CD4-positive, CD25-positive, alpha-beta regulatory T cell (primary cell): ENCODE measurements at regions not wholly inside any gene's neighbourhood (a gene's known extent, or its start where the extent isn't known, plus 50 kb on each side); places are given as distances from the start of the nearest gene placed in this dataset.
A peak's percentile ranks its signal among the peaks of the same experiment; 100 is the strongest.

Source experiments
- ATAC-seq, 2 donors: fragments of 150-1000 bp; cut with Tn5 transposase; one replicate each; pipeline ENCODE4 v1.10.0; 2021; ENCODE audit warnings: low read depth in 2 of 2, moderate number of reproducible peaks in 2 of 2, moderate library complexity in 1 of 2
- DNase-seq, 3 donors: peaks; one replicate each; pipeline versions ENCODE4 v3.0.0 to v3.0.0-alpha.2; 2012 to 2022; ENCODE audit warnings: mixed read lengths in 1 of 3
- H3K27ac ChIP-seq: one replicate; pipeline ENCODE4 v1.7.0; 2013; ENCODE audit warnings: mild to moderate bottlenecking, low read length; ENCODE audit not compliant: insufficient read depth, poor library complexity, severe bottlenecking
- H3K27me3 ChIP-seq: one replicate; pipeline ENCODE4 v1.7.0; 2013; ENCODE audit warnings: low read length; ENCODE audit not compliant: control insufficient read depth, insufficient read depth
- H3K36me3 ChIP-seq: one replicate; pipeline ENCODE4 v1.7.0; 2013; ENCODE audit warnings: mild to moderate bottlenecking, low read length, moderate library complexity; ENCODE audit not compliant: control insufficient read depth, insufficient read depth
- H3K4me1 ChIP-seq: 2 replicates; pipeline ENCODE4 v1.7.0; 2013; ENCODE audit warnings: mild to moderate bottlenecking, low read length; ENCODE audit not compliant: insufficient read depth, control insufficient read depth, poor library complexity, severe bottlenecking
- H3K4me3 ChIP-seq: one replicate; pipeline ENCODE4 v1.7.0; 2013; ENCODE audit warnings: low read depth, mild to moderate bottlenecking, low read length, moderate library complexity
- H3K9me3 ChIP-seq, 2 experiments: 1 replicate in 1 of 2; 2 replicates in 1 of 2; pipeline ENCODE4 v1.7.0; 2013; ENCODE audit warnings: low read length in 2 of 2, mild to moderate bottlenecking in 1 of 2, moderate library complexity in 1 of 2; ENCODE audit not compliant: control insufficient read depth in 2 of 2
- H3K27ac Mint-ChIP-seq, 3 donors: one replicate each; pipeline ENCODE4 v1.8.0; 2020 to 2022; ENCODE audit warnings: mild to moderate bottlenecking in 3 of 3, mixed read lengths in 3 of 3, moderate library complexity in 2 of 3
- H3K27me3 Mint-ChIP-seq: one replicate; pipeline ENCODE4 v1.8.0; 2022; ENCODE audit warnings: mild to moderate bottlenecking, mixed read lengths
- H3K36me3 Mint-ChIP-seq: one replicate; pipeline ENCODE4 v1.8.0; 2020; ENCODE audit warnings: mixed read lengths
- H3K4me1 Mint-ChIP-seq, 4 donors: one replicate each; pipeline ENCODE4 v1.8.0; 2020 to 2022; ENCODE audit warnings: mixed read lengths in 4 of 4, mild to moderate bottlenecking in 1 of 4
- H3K4me3 Mint-ChIP-seq, 4 donors: one replicate each; pipeline ENCODE4 v1.8.0; 2020 to 2022; ENCODE audit warnings: mild to moderate bottlenecking in 4 of 4, mixed read lengths in 4 of 4, moderate library complexity in 3 of 4
- H3K9me3 Mint-ChIP-seq, 7 donors: one replicate each; pipeline ENCODE4 v1.8.0; 2020 to 2022; ENCODE audit warnings: mixed read lengths in 7 of 7, mild to moderate bottlenecking in 3 of 7, moderate library complexity in 2 of 7

- Mint-ChIP-seq H3K4me1 (no peaks in the 10 kb centered on the region), H3K4me3 (no peak overlapping the region), H3K36me3 (no peaks in the 10 kb centered on the region), H3K9me3 (peaks cover 0 to 27% (median 3%) of the 10 kb centered on the region in 7 donors), H3K27ac (no peak overlapping the region), H3K27me3 (peaks cover 11% of the 10 kb centered on the region)
- no peak overlapping the region for H3K4me3 ChIP-seq
- H3K27ac ChIP-seq, result no peak overlapping the region
- peaks cover 8 to 16% of the 10 kb centered on the region in 2 experiments for H3K9me3 ChIP-seq
- no peaks in the 10 kb centered on the region for H3K36me3 ChIP-seq
- no peak for DNase-seq
- H3K27me3 ChIP-seq, result no peaks in the 10 kb centered on the region
- no peaks in the 10 kb centered on the region for H3K4me1 ChIP-seq
- ATAC-seq, result no peak
Observed at GRCh38 chr4:1477045-1477840, 71.0 kb upstream of the NKX1-1 start.

GRCh38 chr4:1476140-1476513, 69.9 kb upstream of the NKX1-1 start:
- H3K27me3 Mint-ChIP-seq, result peaks cover 6% of the 10 kb centered on the region
- no peaks in the 10 kb centered on the region for H3K4me1 Mint-ChIP-seq
- no peaks in the 10 kb centered on the region for H3K36me3 ChIP-seq
- no peak for DNase-seq
- H3K9me3 Mint-ChIP-seq, result peaks cover 0 to 18% (median 3%) of the 10 kb centered on the region in 7 donors
- H3K27me3 ChIP-seq, result no peaks in the 10 kb centered on the region
- H3K4me3 Mint-ChIP-seq, result no peak overlapping the region
- H3K4me1 ChIP-seq, result no peaks in the 10 kb centered on the region
- no peak overlapping the region for H3K4me3 ChIP-seq
- H3K9me3 ChIP-seq, result peaks cover 6 to 16% of the 10 kb centered on the region in 2 experiments
- no peaks in the 10 kb centered on the region for H3K36me3 Mint-ChIP-seq
- H3K27ac Mint-ChIP-seq, result no peak overlapping the region
- ATAC-seq, result no peak
- H3K27ac ChIP-seq, result no peak overlapping the region

GRCh38 chr4:1475277-1476139, 69.3 kb upstream of the NKX1-1 start:
- Histone ChIP-seq H3K36me3 (no peaks in the 10 kb centered on the region), H3K27me3 (no peaks in the 10 kb centered on the region), H3K9me3 (peaks cover 1 to 11% of the 10 kb centered on the region in 2 experiments), H3K27ac (no peak overlapping the region), H3K4me3 (no peak overlapping the region), H3K4me1 (no peaks in the 10 kb centered on the region)
- ATAC-seq (no peak), DNase-seq (no peak)
- Mint-ChIP-seq H3K4me1 (no peaks in the 10 kb centered on the region), H3K27ac (no peak overlapping the region), H3K36me3 (no peaks in the 10 kb centered on the region), H3K27me3 (peaks cover 6% of the 10 kb centered on the region), H3K4me3 (peak overlapping the region in 1 of 4 donors; percentile 12), H3K9me3 (peaks cover 0 to 13% (median 3%) of the 10 kb centered on the region in 7 donors)

GRCh38 chr4:1474126-1475090, 68.2 kb upstream of the NKX1-1 start:
- no peaks in the 10 kb centered on the region for H3K4me1 ChIP-seq
- H3K36me3 ChIP-seq, result no peaks in the 10 kb centered on the region
- Mint-ChIP-seq H3K4me1 (no peaks in the 10 kb centered on the region), H3K4me3 (no peak overlapping the region), H3K36me3 (no peaks in the 10 kb centered on the region), H3K27me3 (peaks cover 6% of the 10 kb centered on the region), H3K27ac (no peak overlapping the region), H3K9me3 (peaks cover 0 to 5% (median under 1%) of the 10 kb centered on the region in 7 donors)
- H3K27ac ChIP-seq, result no peak overlapping the region
- no peak overlapping the region for H3K4me3 ChIP-seq
- no peak for ATAC-seq
- H3K27me3 ChIP-seq, result no peaks in the 10 kb centered on the region
- H3K9me3 ChIP-seq, result peaks cover 0 to under 1% of the 10 kb centered on the region in 2 experiments
- DNase-seq, result no peak

GRCh38 chr4:1473718-1474117, 67.5 kb upstream of the NKX1-1 start:
- Histone ChIP-seq H3K27me3 (no peaks in the 10 kb centered on the region), H3K36me3 (no peaks in the 10 kb centered on the region), H3K4me3 (no peak overlapping the region), H3K9me3 (no peaks in the 10 kb centered on the region), H3K27ac (no peak overlapping the region), H3K4me1 (no peaks in the 10 kb centered on the region)
- ATAC-seq (no peak), DNase-seq (no peak)
- Mint-ChIP-seq H3K27me3 (peaks cover 6% of the 10 kb centered on the region), H3K4me1 (no peaks in the 10 kb centered on the region), H3K9me3 (peaks cover 0 to 5% (median 0%) of the 10 kb centered on the region in 7 donors), H3K4me3 (no peak overlapping the region), H3K27ac (no peak overlapping the region), H3K36me3 (no peaks in the 10 kb centered on the region)

GRCh38 chr4:1472911-1473518, 66.8 kb upstream of the NKX1-1 start:
- Histone ChIP-seq H3K27ac (no peak overlapping the region), H3K4me1 (no peaks in the 10 kb centered on the region), H3K4me3 (no peak overlapping the region), H3K27me3 (no peaks in the 10 kb centered on the region), H3K36me3 (no peaks in the 10 kb centered on the region), H3K9me3 (no peaks in the 10 kb centered on the region)
- Mint-ChIP-seq H3K4me3 (peak overlapping the region in 1 of 4 donors; percentile 61), H3K27ac (no peak overlapping the region), H3K9me3 (peaks cover 0 to 8% (median 4%) of the 10 kb centered on the region in 7 donors), H3K4me1 (no peaks in the 10 kb centered on the region), H3K27me3 (peaks cover 6% of the 10 kb centered on the region), H3K36me3 (no peaks in the 10 kb centered on the region)
- ATAC-seq, result no peak
- DNase-seq, result no peak
